HCT116 (cell line): ENCODE measurements at regions not wholly inside any gene's neighbourhood (a gene's known extent, or its start where the extent isn't known, plus 50 kb on each side); places are given as distances from the start of the nearest gene placed in this dataset.

Experiments used
- FOSL1 ChIP-seq: IDR thresholded peaks from 2 replicates; pipeline ENCODE4 v1.6.1; 2012; ENCODE audit warnings: low read depth
- YY1 ChIP-seq: IDR thresholded peaks from 2 replicates; pipeline ENCODE4 v1.6.1; 2011; ENCODE audit warnings: low read length, low read depth, moderate library complexity, mild to moderate bottlenecking; ENCODE audit not compliant: insufficient replicate concordance; ENCODE audit errors: extremely low read depth
- TF ChIP-seq, protein P1 (sequence below), 3 experiments: fragments of 200-600 bp in 1 of 3; sonication (generic) in 1 of 3; IDR thresholded peaks in 2 of 3; conservative IDR thresholded peaks in 1 of 3; 2 replicates each; pipeline ENCODE4 v1.5.1; 2012 to 2017; ENCODE audit warnings: low read depth in 2 of 3, low read length in 2 of 3, antibody characterized with exemption in 1 of 3, borderline replicate concordance in 1 of 3, control low read depth in 1 of 3, mild to moderate bottlenecking in 1 of 3, mixed read lengths in 1 of 3, mixed run types in 1 of 3, moderate library complexity in 1 of 3; ENCODE audit not compliant: insufficient read depth in 1 of 3
- TF ChIP-seq, protein P2 (sequence below): IDR thresholded peaks from 2 replicates; pipeline ENCODE4 v1.6.1; 2012; ENCODE audit warnings: low read depth

DNA sequence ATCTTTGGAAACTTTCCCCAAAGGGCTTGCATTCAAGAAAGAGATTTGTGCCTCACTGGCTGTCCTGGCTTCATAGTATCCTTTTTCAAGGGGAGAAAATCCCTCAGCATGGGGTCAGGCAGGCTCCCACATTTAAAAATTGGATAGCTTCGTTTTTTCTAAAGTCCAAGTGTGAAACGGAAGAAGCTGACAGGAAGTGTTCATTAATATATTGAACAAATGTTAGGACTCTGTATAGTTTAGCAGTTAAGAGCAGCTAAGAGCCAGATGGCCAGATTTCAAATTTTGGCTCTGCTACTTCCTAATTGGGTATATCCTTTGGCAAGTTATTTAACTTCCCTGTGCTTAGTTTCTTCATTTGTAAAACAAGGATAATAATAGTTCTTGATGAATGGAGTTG is 354.9 kb upstream of the FAT3 start:
- no peak for TF ChIP-seq YY1
- TF ChIP-seq, protein P1, sequence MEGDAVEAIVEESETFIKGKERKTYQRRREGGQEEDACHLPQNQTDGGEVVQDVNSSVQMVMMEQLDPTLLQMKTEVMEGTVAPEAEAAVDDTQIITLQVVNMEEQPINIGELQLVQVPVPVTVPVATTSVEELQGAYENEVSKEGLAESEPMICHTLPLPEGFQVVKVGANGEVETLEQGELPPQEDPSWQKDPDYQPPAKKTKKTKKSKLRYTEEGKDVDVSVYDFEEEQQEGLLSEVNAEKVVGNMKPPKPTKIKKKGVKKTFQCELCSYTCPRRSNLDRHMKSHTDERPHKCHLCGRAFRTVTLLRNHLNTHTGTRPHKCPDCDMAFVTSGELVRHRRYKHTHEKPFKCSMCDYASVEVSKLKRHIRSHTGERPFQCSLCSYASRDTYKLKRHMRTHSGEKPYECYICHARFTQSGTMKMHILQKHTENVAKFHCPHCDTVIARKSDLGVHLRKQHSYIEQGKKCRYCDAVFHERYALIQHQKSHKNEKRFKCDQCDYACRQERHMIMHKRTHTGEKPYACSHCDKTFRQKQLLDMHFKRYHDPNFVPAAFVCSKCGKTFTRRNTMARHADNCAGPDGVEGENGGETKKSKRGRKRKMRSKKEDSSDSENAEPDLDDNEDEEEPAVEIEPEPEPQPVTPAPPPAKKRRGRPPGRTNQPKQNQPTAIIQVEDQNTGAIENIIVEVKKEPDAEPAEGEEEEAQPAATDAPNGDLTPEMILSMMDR (IDR thresholded peaks at IDR 0.05 in 2 of 3, conservative IDR thresholded peaks at IDR 0.05 in 1 of 3; ENCODE audit: borderline replicate concordance in 1 of 3, insufficient read depth in 1 of 3, low read depth in 2 of 3, low read length in 2 of 3), result no peak
- TF ChIP-seq, protein P2, sequence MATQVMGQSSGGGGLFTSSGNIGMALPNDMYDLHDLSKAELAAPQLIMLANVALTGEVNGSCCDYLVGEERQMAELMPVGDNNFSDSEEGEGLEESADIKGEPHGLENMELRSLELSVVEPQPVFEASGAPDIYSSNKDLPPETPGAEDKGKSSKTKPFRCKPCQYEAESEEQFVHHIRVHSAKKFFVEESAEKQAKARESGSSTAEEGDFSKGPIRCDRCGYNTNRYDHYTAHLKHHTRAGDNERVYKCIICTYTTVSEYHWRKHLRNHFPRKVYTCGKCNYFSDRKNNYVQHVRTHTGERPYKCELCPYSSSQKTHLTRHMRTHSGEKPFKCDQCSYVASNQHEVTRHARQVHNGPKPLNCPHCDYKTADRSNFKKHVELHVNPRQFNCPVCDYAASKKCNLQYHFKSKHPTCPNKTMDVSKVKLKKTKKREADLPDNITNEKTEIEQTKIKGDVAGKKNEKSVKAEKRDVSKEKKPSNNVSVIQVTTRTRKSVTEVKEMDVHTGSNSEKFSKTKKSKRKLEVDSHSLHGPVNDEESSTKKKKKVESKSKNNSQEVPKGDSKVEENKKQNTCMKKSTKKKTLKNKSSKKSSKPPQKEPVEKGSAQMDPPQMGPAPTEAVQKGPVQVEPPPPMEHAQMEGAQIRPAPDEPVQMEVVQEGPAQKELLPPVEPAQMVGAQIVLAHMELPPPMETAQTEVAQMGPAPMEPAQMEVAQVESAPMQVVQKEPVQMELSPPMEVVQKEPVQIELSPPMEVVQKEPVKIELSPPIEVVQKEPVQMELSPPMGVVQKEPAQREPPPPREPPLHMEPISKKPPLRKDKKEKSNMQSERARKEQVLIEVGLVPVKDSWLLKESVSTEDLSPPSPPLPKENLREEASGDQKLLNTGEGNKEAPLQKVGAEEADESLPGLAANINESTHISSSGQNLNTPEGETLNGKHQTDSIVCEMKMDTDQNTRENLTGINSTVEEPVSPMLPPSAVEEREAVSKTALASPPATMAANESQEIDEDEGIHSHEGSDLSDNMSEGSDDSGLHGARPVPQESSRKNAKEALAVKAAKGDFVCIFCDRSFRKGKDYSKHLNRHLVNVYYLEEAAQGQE, result no peak
- TF ChIP-seq FOSL1, result no peak
